HK-2 (cell line): ENCODE measurements at regions not wholly inside any gene's neighbourhood (a gene's known extent, or its start where the extent isn't known, plus 50 kb on each side); places are given as distances from the start of the nearest gene placed in this dataset.
A peak's percentile ranks its signal among the peaks of the same experiment; 100 is the strongest.

ENCODE experiments used
- DNase-seq: peaks from one replicate; pipeline ENCODE4 v3.0.0-alpha.2; 2018; ENCODE audit not compliant: unreplicated experiment

GRCh38 chr22:27381960-27382742, 419.4 kb downstream of the MN1 start:
- no peak for DNase-seq

- no peak for DNase-seq
Measured at GRCh38 chr22:27382947-27383346, 418.6 kb downstream of the MN1 start.

- no peak for DNase-seq
Measured at GRCh38 chr22:27383896-27384295, 417.7 kb downstream of the MN1 start.

GRCh38 chr22:27385261-27385998, 416.1 kb downstream of the MN1 start:
- DNase-seq, result no peak

GRCh38 chr22:27386186-27386585, 415.4 kb downstream of the MN1 start:
- DNase-seq, result peak; percentile 22

- DNase-seq, result no peak
Measured at GRCh38 chr22:27387561-27387960, 414.0 kb downstream of the MN1 start.

GRCh38 chr22:27388090-27388600, 413.4 kb downstream of the MN1 start:
- DNase-seq, result no peak

GRCh38 chr22:27389727-27390075, 411.9 kb downstream of the MN1 start:
- DNase-seq, result no peak

GRCh38 chr22:27391092-27391770, 410.3 kb downstream of the MN1 start:
- no peak for DNase-seq

- no peak for DNase-seq
Measured at GRCh38 chr22:27393371-27393770, 408.2 kb downstream of the MN1 start.

- DNase-seq, result no peak
Measured at GRCh38 chr22:27394806-27395404, 406.7 kb downstream of the MN1 start.

GRCh38 chr22:27397036-27397953, 404.3 kb downstream of the MN1 start:
- no peak for DNase-seq

GRCh38 chr22:27397954-27398342, 403.6 kb downstream of the MN1 start:
- no peak for DNase-seq

GRCh38 chr22:27399161-27399560, 402.4 kb downstream of the MN1 start:
- no peak for DNase-seq

- DNase-seq, result no peak
Measured at GRCh38 chr22:27400811-27401210, 400.7 kb downstream of the MN1 start.

- no peak for DNase-seq
Measured at GRCh38 chr22:27401321-27401720, 400.2 kb downstream of the MN1 start.

GRCh38 chr22:27404441-27404840, 397.1 kb downstream of the MN1 start:
- no peak for DNase-seq

- peak; percentile 53 for DNase-seq
Measured at GRCh38 chr22:27405672-27406388, 395.7 kb downstream of the MN1 start.

GRCh38 chr22:27406389-27406861, 395.1 kb downstream of the MN1 start:
- no peak for DNase-seq

- DNase-seq, result no peak
Measured at GRCh38 chr22:27407369-27407985, 394.1 kb downstream of the MN1 start.
